ENCODE measurements at regions not wholly inside any gene's neighbourhood (a gene's known extent, or its start where the extent isn't known, plus 50 kb on each side); places are given as distances from the start of the nearest gene placed in this dataset.

GRCh38 chr2:66962716-66963115 is 434.4 kb upstream of the ETAA1 start:
- H3K27ac Mint-ChIP-seq (ENCODE audit: low read depth, unreplicated experiment), result no peak overlapping the region
- H3K27me3 Mint-ChIP-seq (ENCODE audit: insufficient read depth, unreplicated experiment), result no peaks in the 10 kb centered on the region
- intact Hi-C loops (cut with micrococcal nuclease), result no loop called here
- BruUV-seq (replicated peaks), result no TSS peak
- TF ChIP-seq CTCF (IDR thresholded peaks at IDR 0.05; ENCODE audit: unreplicated experiment), result no peak
- ChIA-PET CTCF (interaction anchor here (0.5 to 0.6 kb wide), 2 partner anchors 503 to 512 kb away, joined by 3 to 6 read pairs; no protein-coding TSS in a partner anchor), POLR2A (interaction anchor here (0.7 to 1.2 kb wide), 2 partner anchors 197 to 235 kb away, joined by 3 read pairs; no protein-coding TSS in a partner anchor)
- no peak for DNase-seq (ENCODE audit: unreplicated experiment)
- no peaks in the 10 kb centered on the region for H3K36me3 Mint-ChIP-seq (ENCODE audit: insufficient read depth, unreplicated experiment)
- H3K9me3 Mint-ChIP-seq (ENCODE audit: unreplicated experiment), result no peaks in the 10 kb centered on the region
- H3K4me3 Mint-ChIP-seq (ENCODE audit: unreplicated experiment), result no peak overlapping the region
- peaks cover 8% of the 10 kb centered on the region for H3K4me1 Mint-ChIP-seq (ENCODE audit: insufficient read depth, unreplicated experiment)

- POLR2A ChIA-PET, result interaction anchor here (1.0 to 1.2 kb wide), 2 partner anchors 9 to 39 kb away, joined by 3 to 4 read pairs; no protein-coding TSS in a partner anchor
- Mint-ChIP-seq H3K27ac (ENCODE audit: low read depth, unreplicated experiment) (no peak overlapping the region), H3K36me3 (ENCODE audit: insufficient read depth, unreplicated experiment) (no peaks in the 10 kb centered on the region), H3K9me3 (ENCODE audit: unreplicated experiment) (no peaks in the 10 kb centered on the region), H3K4me1 (ENCODE audit: insufficient read depth, unreplicated experiment) (no peaks in the 10 kb centered on the region), H3K4me3 (ENCODE audit: unreplicated experiment) (no peak overlapping the region), H3K27me3 (ENCODE audit: insufficient read depth, unreplicated experiment) (no peaks in the 10 kb centered on the region)
- intact Hi-C loops (cut with micrococcal nuclease), result no loop called here
- no TSS peak for BruUV-seq (replicated peaks)
- no peak for TF ChIP-seq CTCF (IDR thresholded peaks at IDR 0.05; ENCODE audit: unreplicated experiment)
- no peak for DNase-seq (ENCODE audit: unreplicated experiment)
- CTCF ChIA-PET, result no interaction called here
These were observed 430.5 kb upstream of the ETAA1 start for GRCh38 chr2:66966631-66967030.

GRCh38 chr2:66968946-66969345 is 428.2 kb upstream of the ETAA1 start:
- Mint-ChIP-seq H3K27me3 (ENCODE audit: insufficient read depth, unreplicated experiment) (no peaks in the 10 kb centered on the region), H3K4me3 (ENCODE audit: unreplicated experiment) (no peak overlapping the region), H3K9me3 (ENCODE audit: unreplicated experiment) (peaks cover 7% of the 10 kb centered on the region), H3K4me1 (ENCODE audit: insufficient read depth, unreplicated experiment) (no peaks in the 10 kb centered on the region), H3K36me3 (ENCODE audit: insufficient read depth, unreplicated experiment) (no peaks in the 10 kb centered on the region), H3K27ac (ENCODE audit: low read depth, unreplicated experiment) (no peak overlapping the region)
- intact Hi-C loops (cut with micrococcal nuclease), result no loop called here
- POLR2A ChIA-PET, result interaction anchor here (0.6 kb wide), 1 partner anchor 1381 kb away, joined by 3 read pairs; no protein-coding TSS in a partner anchor
- no peak for DNase-seq (ENCODE audit: unreplicated experiment)
- no TSS peak for BruUV-seq (replicated peaks)
- no peak for TF ChIP-seq CTCF (IDR thresholded peaks at IDR 0.05; ENCODE audit: unreplicated experiment)
- CTCF ChIA-PET, result no interaction called here

- Mint-ChIP-seq H3K4me3 (ENCODE audit: unreplicated experiment) (no peak overlapping the region), H3K4me1 (ENCODE audit: insufficient read depth, unreplicated experiment) (no peaks in the 10 kb centered on the region), H3K9me3 (ENCODE audit: unreplicated experiment) (no peaks in the 10 kb centered on the region), H3K36me3 (ENCODE audit: insufficient read depth, unreplicated experiment) (no peaks in the 10 kb centered on the region), H3K27me3 (ENCODE audit: insufficient read depth, unreplicated experiment) (no peaks in the 10 kb centered on the region), H3K27ac (ENCODE audit: low read depth, unreplicated experiment) (no peak overlapping the region)
- intact Hi-C loops (cut with micrococcal nuclease), result no loop called here
- CTCF ChIA-PET, result interaction anchor here (1.0 kb wide), 1 partner anchor 21 kb away, joined by 3 read pairs; no protein-coding TSS in a partner anchor
- TF ChIP-seq CTCF (IDR thresholded peaks at IDR 0.05; ENCODE audit: unreplicated experiment), result no peak
- no TSS peak for BruUV-seq (replicated peaks)
- no peak for DNase-seq (ENCODE audit: unreplicated experiment)
- POLR2A ChIA-PET, result interaction anchor here (0.7 to 1.5 kb wide), 3 partner anchors 9 to 862 kb away, joined by 3 to 5 read pairs (median 4); no protein-coding TSS in a partner anchor
These were observed 416.1 kb upstream of the ETAA1 start for GRCh38 chr2:66981074-66981473.

Data from MCF 10A (cell line).